Activated CD8-positive, alpha-beta T cell treated with anti-CD3 and anti-CD28 coated beads for 36 hours (primary cell): ENCODE measurements at regions not wholly inside any gene's neighbourhood (a gene's known extent, or its start where the extent isn't known, plus 50 kb on each side); places are given as distances from the start of the nearest gene placed in this dataset.
"Not testable (repeated sequence)": the region's sequence is repeated elsewhere in the genome, so short reads cannot be mapped to it uniquely, and the experiment has no call there.

Experiments
- ATAC-seq: fragments of 200-7000 bp; cut with Tn5 transposase; one replicate; pipeline ENCODE4 v1.10.0; 2021; ENCODE audit warnings: mild to moderate bottlenecking, moderate library complexity
- CTCF ChIA-PET: fragments of 350-600 bp; sonication (Branson Sonifier 250); formaldehyde crosslinking; loops from one replicate; lab custom pipeline; 2021; ENCODE audit warnings: antibody characterized with exemption; lab: Charles Lee
- POLR2A ChIA-PET: fragments of 350-600 bp; sonication (Branson Sonifier 250); formaldehyde crosslinking; loops from one replicate; lab custom pipeline; 2021; ENCODE audit warnings: antibody characterized with exemption; lab: Charles Lee
- DNase-seq: peaks from one replicate; pipeline ENCODE4 v3.0.0-alpha.2; 2020
- H3K27ac Mint-ChIP-seq: one replicate; pipeline ENCODE4 v1.8.0; 2021; ENCODE audit warnings: mild to moderate bottlenecking, mixed read lengths
- H3K27me3 Mint-ChIP-seq: one replicate; pipeline ENCODE4 v1.8.0; 2021; ENCODE audit warnings: mixed read lengths
- H3K36me3 Mint-ChIP-seq: one replicate; pipeline ENCODE4 v1.8.0; 2021; ENCODE audit warnings: low read depth, mixed read lengths
- H3K4me1 Mint-ChIP-seq: one replicate; pipeline ENCODE4 v1.8.0; 2021; ENCODE audit warnings: low read depth, mixed read lengths
- H3K4me3 Mint-ChIP-seq: one replicate; pipeline ENCODE4 v1.8.0; 2021; ENCODE audit warnings: mild to moderate bottlenecking, moderate library complexity, mixed read lengths
- H3K9me3 Mint-ChIP-seq: one replicate; pipeline ENCODE4 v1.8.0; 2021; ENCODE audit warnings: mixed read lengths
- CTCF ChIP-seq: fragments of 200-600 bp; IDR thresholded peaks from one replicate; pipeline ENCODE4 v1.8.0; 2022; ENCODE audit warnings: antibody characterized with exemption, mild to moderate bottlenecking
- intact Hi-C: fragments of 100-400 bp; cut with micrococcal nuclease; formaldehyde crosslinking; loops from one replicate; pipeline ENCODE4 v1.10.0; 2022

DNA sequence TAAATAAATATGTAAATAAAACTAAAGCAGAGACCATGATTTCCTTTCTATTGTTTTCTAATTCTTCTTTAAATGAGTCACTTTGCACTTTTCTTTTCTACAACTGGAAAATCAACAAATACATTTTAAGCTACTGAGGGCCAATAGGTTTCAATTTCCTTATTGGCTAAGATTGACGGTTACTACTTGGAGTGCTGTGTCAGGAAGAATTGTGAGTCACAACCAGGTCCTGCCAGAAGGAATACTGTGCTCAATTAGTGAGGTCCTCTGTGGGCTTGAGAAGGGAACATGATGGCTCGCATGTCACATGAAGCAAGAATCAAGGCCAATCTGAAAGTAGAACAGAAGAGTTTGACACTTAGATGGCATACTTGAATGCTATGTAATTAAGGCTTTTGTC, 110.8 kb downstream of the HMHB1 start:
- H3K4me1 Mint-ChIP-seq, result peaks cover 2% of the 10 kb centered on the region
- H3K4me3 Mint-ChIP-seq, result no peak overlapping the region
- intact Hi-C loops, result no loop called here
- no peak overlapping the region for H3K27ac Mint-ChIP-seq
- H3K36me3 Mint-ChIP-seq, result no peaks in the 10 kb centered on the region
- ChIA-PET CTCF (no interaction called here), POLR2A (no interaction called here)
- H3K9me3 Mint-ChIP-seq, result no peaks in the 10 kb centered on the region
- no peak for TF ChIP-seq CTCF
- H3K27me3 Mint-ChIP-seq, result no peaks in the 10 kb centered on the region
- DNase-seq (no peak), ATAC-seq (no peak)

GRCh38 chr5:143923634-143924266, 111.8 kb downstream of the HMHB1 start:
- TF ChIP-seq CTCF, result no peak
- Mint-ChIP-seq H3K4me1 (peaks cover 2% of the 10 kb centered on the region), H3K4me3 (no peak overlapping the region), H3K27ac (no peak overlapping the region), H3K27me3 (no peaks in the 10 kb centered on the region), H3K36me3 (no peaks in the 10 kb centered on the region), H3K9me3 (no peaks in the 10 kb centered on the region)
- ChIA-PET POLR2A (no interaction called here), CTCF (no interaction called here)
- intact Hi-C loops, result no loop called here
- DNase-seq (no peak), ATAC-seq (peak; percentile 74)

GRCh38 chr5:143924311-143924978, 112.5 kb downstream of the HMHB1 start:
- no peaks in the 10 kb centered on the region for H3K27me3 Mint-ChIP-seq
- CTCF ChIA-PET, result no interaction called here
- peaks cover 2% of the 10 kb centered on the region for H3K4me1 Mint-ChIP-seq
- ATAC-seq (no peak), DNase-seq (no peak)
- intact Hi-C loops, result no loop called here
- POLR2A ChIA-PET, result no interaction called here
- no peak overlapping the region for H3K27ac Mint-ChIP-seq
- H3K36me3 Mint-ChIP-seq, result no peaks in the 10 kb centered on the region
- no peak overlapping the region for H3K4me3 Mint-ChIP-seq
- no peak for TF ChIP-seq CTCF
- no peaks in the 10 kb centered on the region for H3K9me3 Mint-ChIP-seq

DNA sequence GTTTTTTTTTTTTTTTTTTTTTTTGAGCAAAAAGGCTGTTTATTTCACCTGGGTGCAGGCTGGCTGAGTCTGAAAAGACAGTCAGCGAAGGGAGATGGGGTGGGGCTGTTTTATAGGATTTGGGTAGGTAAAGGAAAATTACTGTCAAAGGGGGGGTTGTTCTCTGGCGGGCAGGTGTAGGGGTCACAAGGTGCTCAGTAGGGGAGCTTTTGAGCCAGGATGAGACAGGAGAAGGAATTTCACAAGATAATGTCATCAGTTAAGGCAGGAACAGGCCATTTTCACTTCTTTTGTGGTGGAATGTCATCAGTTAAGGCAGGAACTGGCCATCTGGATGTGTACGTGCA, 113.0 kb downstream of the HMHB1 start:
- H3K27me3 Mint-ChIP-seq, intact Hi-C loops, H3K36me3 Mint-ChIP-seq, CTCF ChIA-PET, POLR2A ChIA-PET, DNase-seq, H3K4me1 Mint-ChIP-seq, H3K9me3 Mint-ChIP-seq, H3K4me3 Mint-ChIP-seq, H3K27ac Mint-ChIP-seq, ATAC-seq: not testable (repeated sequence)

GRCh38 chr5:143929486-143929885, 117.5 kb downstream of the HMHB1 start:
- no peak for ATAC-seq
- DNase-seq, result no peak
- ChIA-PET CTCF (no interaction called here), POLR2A (no interaction called here)
- intact Hi-C loops, result no loop called here
- TF ChIP-seq CTCF, result no peak
- H3K9me3 Mint-ChIP-seq, result peaks cover 9% of the 10 kb centered on the region
- no peaks in the 10 kb centered on the region for H3K36me3 Mint-ChIP-seq
- H3K4me3 Mint-ChIP-seq, result no peak overlapping the region
- H3K27ac Mint-ChIP-seq, result no peak overlapping the region
- H3K27me3 Mint-ChIP-seq, result no peaks in the 10 kb centered on the region
- no peaks in the 10 kb centered on the region for H3K4me1 Mint-ChIP-seq
